ENCODE measurements at regions not wholly inside any gene's neighbourhood (a gene's known extent, or its start where the extent isn't known, plus 50 kb on each side); places are given as distances from the start of the nearest gene placed in this dataset.

GRCh38 chr12:65613692-65614091, 210.6 kb upstream of the HMGA2 start:
- TF ChIP-seq, protein P1, sequence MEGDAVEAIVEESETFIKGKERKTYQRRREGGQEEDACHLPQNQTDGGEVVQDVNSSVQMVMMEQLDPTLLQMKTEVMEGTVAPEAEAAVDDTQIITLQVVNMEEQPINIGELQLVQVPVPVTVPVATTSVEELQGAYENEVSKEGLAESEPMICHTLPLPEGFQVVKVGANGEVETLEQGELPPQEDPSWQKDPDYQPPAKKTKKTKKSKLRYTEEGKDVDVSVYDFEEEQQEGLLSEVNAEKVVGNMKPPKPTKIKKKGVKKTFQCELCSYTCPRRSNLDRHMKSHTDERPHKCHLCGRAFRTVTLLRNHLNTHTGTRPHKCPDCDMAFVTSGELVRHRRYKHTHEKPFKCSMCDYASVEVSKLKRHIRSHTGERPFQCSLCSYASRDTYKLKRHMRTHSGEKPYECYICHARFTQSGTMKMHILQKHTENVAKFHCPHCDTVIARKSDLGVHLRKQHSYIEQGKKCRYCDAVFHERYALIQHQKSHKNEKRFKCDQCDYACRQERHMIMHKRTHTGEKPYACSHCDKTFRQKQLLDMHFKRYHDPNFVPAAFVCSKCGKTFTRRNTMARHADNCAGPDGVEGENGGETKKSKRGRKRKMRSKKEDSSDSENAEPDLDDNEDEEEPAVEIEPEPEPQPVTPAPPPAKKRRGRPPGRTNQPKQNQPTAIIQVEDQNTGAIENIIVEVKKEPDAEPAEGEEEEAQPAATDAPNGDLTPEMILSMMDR (conservative IDR thresholded peaks at IDR 0.05; ENCODE audit: low read depth, low read length), result no peak
- TF ChIP-seq EZH2phosphoT487 (IDR thresholded peaks at IDR 0.05; ENCODE audit: borderline replicate concordance, low read length) (no peak), EZH2 (IDR thresholded peaks at IDR 0.05; ENCODE audit: low read length, unreplicated experiment) (no peak)
